Vagina (tissue), 2 donors: ENCODE measurements at regions not wholly inside any gene's neighbourhood (a gene's known extent, or its start where the extent isn't known, plus 50 kb on each side); places are given as distances from the start of the nearest gene placed in this dataset.

Experiments
- POLR2A ChIP-seq, 2 donors: fragments of 450-650 bp; IDR thresholded peaks; one replicate each; pipeline ENCODE4 v1.6.1; 2017; ENCODE audit warnings: antibody characterized with exemption in 2 of 2, mild to moderate bottlenecking in 2 of 2, moderate library complexity in 2 of 2
- POLR2AphosphoS5 ChIP-seq, 2 donors: sonication (generic); formaldehyde crosslinking; IDR thresholded peaks; one replicate each; pipeline ENCODE4 v1.9.0; 2017; ENCODE audit warnings: antibody characterized with exemption in 2 of 2, mild to moderate bottlenecking in 2 of 2, low read depth in 1 of 2; ENCODE audit not compliant: insufficient read depth in 1 of 2
- TF ChIP-seq, protein P1 (sequence below), 3 experiments: fragments of 450-650 bp in 2 of 3; fragments of 200-600 bp in 1 of 3; sonication (generic) in 1 of 3; IDR thresholded peaks; one replicate each; pipeline ENCODE4 v1.5.1; 2017 to 2019; ENCODE audit warnings: antibody characterized with exemption in 3 of 3, mild to moderate bottlenecking in 2 of 3, moderate library complexity in 2 of 3

DNA sequence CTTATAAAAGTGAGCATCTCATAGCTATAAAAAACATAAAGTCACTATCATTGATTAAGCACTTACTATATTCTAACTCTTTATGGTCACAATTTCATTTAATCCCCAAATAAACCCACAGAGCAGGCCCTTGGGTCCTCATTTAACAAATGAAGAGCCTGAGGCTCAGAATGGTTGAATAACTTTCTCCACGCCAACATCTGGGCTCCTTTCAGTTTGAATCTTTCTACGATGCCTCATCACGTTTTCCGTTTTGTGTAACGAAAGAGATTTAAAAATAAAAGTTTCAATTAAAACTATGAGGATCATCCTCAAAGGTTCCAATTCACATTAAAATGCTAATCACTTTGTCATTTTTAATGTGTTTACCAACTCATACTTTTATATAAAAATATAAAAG, 74.2 kb upstream of the ADAMTS18 start:
- TF ChIP-seq POLR2AphosphoS5 (IDR thresholded peaks at IDR 0.05; ENCODE audit: insufficient read depth in 1 of 2, low read depth in 1 of 2) = no peak
- TF ChIP-seq, protein P1, sequence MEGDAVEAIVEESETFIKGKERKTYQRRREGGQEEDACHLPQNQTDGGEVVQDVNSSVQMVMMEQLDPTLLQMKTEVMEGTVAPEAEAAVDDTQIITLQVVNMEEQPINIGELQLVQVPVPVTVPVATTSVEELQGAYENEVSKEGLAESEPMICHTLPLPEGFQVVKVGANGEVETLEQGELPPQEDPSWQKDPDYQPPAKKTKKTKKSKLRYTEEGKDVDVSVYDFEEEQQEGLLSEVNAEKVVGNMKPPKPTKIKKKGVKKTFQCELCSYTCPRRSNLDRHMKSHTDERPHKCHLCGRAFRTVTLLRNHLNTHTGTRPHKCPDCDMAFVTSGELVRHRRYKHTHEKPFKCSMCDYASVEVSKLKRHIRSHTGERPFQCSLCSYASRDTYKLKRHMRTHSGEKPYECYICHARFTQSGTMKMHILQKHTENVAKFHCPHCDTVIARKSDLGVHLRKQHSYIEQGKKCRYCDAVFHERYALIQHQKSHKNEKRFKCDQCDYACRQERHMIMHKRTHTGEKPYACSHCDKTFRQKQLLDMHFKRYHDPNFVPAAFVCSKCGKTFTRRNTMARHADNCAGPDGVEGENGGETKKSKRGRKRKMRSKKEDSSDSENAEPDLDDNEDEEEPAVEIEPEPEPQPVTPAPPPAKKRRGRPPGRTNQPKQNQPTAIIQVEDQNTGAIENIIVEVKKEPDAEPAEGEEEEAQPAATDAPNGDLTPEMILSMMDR (IDR thresholded peaks at IDR 0.05) = no peak
- no peak for TF ChIP-seq POLR2A (IDR thresholded peaks at IDR 0.05)
